ENCODE measurements at regions not wholly inside any gene's neighbourhood (a gene's known extent, or its start where the extent isn't known, plus 50 kb on each side); places are given as distances from the start of the nearest gene placed in this dataset.

- H3K4me1 ChIP-seq (ENCODE audit: control insufficient read depth in 2 of 3, insufficient read depth in 2 of 3, low read depth in 1 of 3, low read length in 3 of 3): no peaks in the 10 kb centered on the region
- no peak for TF ChIP-seq CTCF (IDR thresholded peaks at IDR 0.05; ENCODE audit: borderline replicate concordance, extremely low read depth, insufficient read depth)
- peaks cover 0 to 8% (median 0%) of the 10 kb centered on the region in 3 donors for H3K9me3 ChIP-seq (ENCODE audit: control insufficient read depth in 2 of 3, insufficient read depth in 1 of 3, low read length in 3 of 3)
- H3K27ac ChIP-seq (ENCODE audit: low read depth in 2 of 2, low read length in 2 of 2): no peak overlapping the region
- intact Hi-C loops (cut with DNase I): no loop called here
- H3K36me3 ChIP-seq (ENCODE audit: control insufficient read depth in 2 of 3, insufficient read depth in 3 of 3, low read length in 3 of 3): no peaks in the 10 kb centered on the region
- no peak overlapping the region for H3K9ac ChIP-seq (ENCODE audit: low read length in 3 of 3)
- FAIRE-seq: no peak
- H3K27me3 ChIP-seq (ENCODE audit: control insufficient read depth, insufficient read depth, low read length): no peaks in the 10 kb centered on the region
- no peak overlapping the region for H3K4me3 ChIP-seq (ENCODE audit: low read length in 3 of 3)
- no peak for DNase-seq
These were observed 190.1 kb downstream of the LNPK start for GRCh38 chr2:175811971-175812370.

GRCh38 chr2:175808858-175809257, 193.2 kb downstream of the LNPK start:
- Histone ChIP-seq H3K4me3 (ENCODE audit: low read length in 3 of 3) (no peak overlapping the region), H3K36me3 (ENCODE audit: control insufficient read depth in 2 of 3, insufficient read depth in 3 of 3, low read length in 3 of 3) (no peaks in the 10 kb centered on the region), H3K4me1 (ENCODE audit: control insufficient read depth in 2 of 3, insufficient read depth in 2 of 3, low read depth in 1 of 3, low read length in 3 of 3) (no peaks in the 10 kb centered on the region), H3K9me3 (ENCODE audit: control insufficient read depth in 2 of 3, insufficient read depth in 1 of 3, low read length in 3 of 3) (no peaks in the 10 kb centered on the region), H3K27ac (ENCODE audit: low read depth in 2 of 2, low read length in 2 of 2) (no peak overlapping the region), H3K27me3 (ENCODE audit: control insufficient read depth, insufficient read depth, low read length) (no peaks in the 10 kb centered on the region), H3K9ac (ENCODE audit: low read length in 3 of 3) (no peak overlapping the region)
- TF ChIP-seq CTCF (IDR thresholded peaks at IDR 0.05; ENCODE audit: borderline replicate concordance, extremely low read depth, insufficient read depth): no peak
- intact Hi-C loops (cut with DNase I): no loop called here
- DNase-seq (no peak), FAIRE-seq (no peak)

GRCh38 chr2:175808078-175808477, 194.0 kb downstream of the LNPK start:
- FAIRE-seq: no peak

More at GRCh38 chr2:175808078-175808477, 194.0 kb downstream of the LNPK start:
- intact Hi-C loops (cut with DNase I): no loop called here
- Histone ChIP-seq H3K9ac (ENCODE audit: low read length in 3 of 3) (no peak overlapping the region), H3K27me3 (ENCODE audit: control insufficient read depth, insufficient read depth, low read length) (no peaks in the 10 kb centered on the region), H3K4me3 (ENCODE audit: low read length in 3 of 3) (no peak overlapping the region), H3K9me3 (ENCODE audit: control insufficient read depth in 2 of 3, insufficient read depth in 1 of 3, low read length in 3 of 3) (no peaks in the 10 kb centered on the region), H3K27ac (ENCODE audit: low read depth in 2 of 2, low read length in 2 of 2) (no peak overlapping the region), H3K36me3 (ENCODE audit: control insufficient read depth in 2 of 3, insufficient read depth in 3 of 3, low read length in 3 of 3) (no peaks in the 10 kb centered on the region), H3K4me1 (ENCODE audit: control insufficient read depth in 2 of 3, insufficient read depth in 2 of 3, low read depth in 1 of 3, low read length in 3 of 3) (no peaks in the 10 kb centered on the region)
- no peak for TF ChIP-seq CTCF (IDR thresholded peaks at IDR 0.05; ENCODE audit: borderline replicate concordance, extremely low read depth, insufficient read depth)
- no peak for DNase-seq

Measured in kidney (tissue), 13 donors.